Neural progenitor cell (in vitro differentiated cells): ENCODE measurements at regions not wholly inside any gene's neighbourhood (a gene's known extent, or its start where the extent isn't known, plus 50 kb on each side); places are given as distances from the start of the nearest gene placed in this dataset.

Experiments used
- DNase-seq: peaks from one replicate; pipeline ENCODE4 v3.0.0-alpha.2; 2016; ENCODE audit warnings: low spot score
- H2AFZ ChIP-seq: fragments of 200-600 bp; sonication (generic); replicated peaks from 2 replicates; pipeline ENCODE4 v1.6.1; 2016; ENCODE audit warnings: antibody characterized with exemption
- H3F3A ChIP-seq: fragments of 200-600 bp; sonication (generic); 2 replicates; pipeline ENCODE4 v1.6.1; 2016; ENCODE audit warnings: antibody characterized with exemption, low read depth
- H3K27ac ChIP-seq: fragments of 200-600 bp; sonication (generic); 2 replicates; pipeline ENCODE4 v1.5.1; 2016; ENCODE audit warnings: mild to moderate bottlenecking
- H3K27me3 ChIP-seq: fragments of 200-600 bp; sonication (generic); 2 replicates; pipeline ENCODE4 v1.6.1; 2016; ENCODE audit warnings: mild to moderate bottlenecking, moderate library complexity
- H3K36me3 ChIP-seq: fragments of 200-600 bp; sonication (generic); 2 replicates; pipeline ENCODE4 v1.5.1; 2016
- H3K4me1 ChIP-seq: fragments of 200-600 bp; sonication (generic); 2 replicates; pipeline ENCODE4 v1.6.1; 2016; ENCODE audit warnings: mixed run types
- H3K4me2 ChIP-seq: fragments of 200-600 bp; sonication (generic); 2 replicates; pipeline ENCODE4 v1.6.1; 2016
- H3K4me3 ChIP-seq: fragments of 200-600 bp; sonication (generic); 2 replicates; pipeline ENCODE4 v1.5.1; 2016
- H3K79me2 ChIP-seq: fragments of 200-600 bp; sonication (generic); 2 replicates; pipeline ENCODE4 v1.6.1; 2016; ENCODE audit warnings: low read depth
- H3K9ac ChIP-seq: fragments of 200-600 bp; sonication (generic); 2 replicates; pipeline ENCODE4 v1.6.1; 2016
- H3K9me3 ChIP-seq: fragments of 200-600 bp; sonication (generic); 2 replicates; pipeline ENCODE4 v1.5.1; 2016; ENCODE audit warnings: low read depth
- H4K20me1 ChIP-seq: fragments of 200-600 bp; sonication (generic); 2 replicates; pipeline ENCODE4 v1.6.1; 2016; ENCODE audit warnings: low read depth
- H3K27ac Mint-ChIP-seq: 3 replicates; pipeline ENCODE4 v1.8.0; 2021; ENCODE audit warnings: mixed read lengths
- H3K27me3 Mint-ChIP-seq: 2 replicates; pipeline ENCODE4 v1.8.0; 2022; ENCODE audit warnings: low read depth, mild to moderate bottlenecking, inconsistent platforms, moderate library complexity, mixed read lengths; ENCODE audit not compliant: insufficient read depth
- H3K36me3 Mint-ChIP-seq: 3 replicates; pipeline ENCODE4 v1.8.0; 2021; ENCODE audit warnings: mixed read lengths
- H3K4me1 Mint-ChIP-seq: 3 replicates; pipeline ENCODE4 v1.8.0; 2021; ENCODE audit warnings: mixed read lengths
- H3K4me3 Mint-ChIP-seq: 3 replicates; pipeline ENCODE4 v1.8.0; 2021; ENCODE audit warnings: mild to moderate bottlenecking, moderate library complexity, mixed read lengths
- H3K9me3 Mint-ChIP-seq: 3 replicates; pipeline ENCODE4 v1.8.0; 2020; ENCODE audit warnings: mixed read lengths
- CTCF ChIP-seq: fragments of 200-600 bp; sonication (generic); IDR thresholded peaks from 2 replicates; pipeline ENCODE4 v1.5.1; 2017; ENCODE audit warnings: antibody characterized with exemption, mild to moderate bottlenecking
- EZH2 ChIP-seq: fragments of 200-600 bp; sonication (generic); IDR thresholded peaks from 2 replicates; pipeline ENCODE4 v1.6.1; 2017; ENCODE audit warnings: antibody characterized with exemption, mild to moderate bottlenecking, moderate library complexity
- EZH2phosphoT487 ChIP-seq: fragments of 200-600 bp; sonication (generic); IDR thresholded peaks from 2 replicates; pipeline ENCODE4 v1.6.1; 2017; ENCODE audit warnings: antibody characterized with exemption

DNA sequence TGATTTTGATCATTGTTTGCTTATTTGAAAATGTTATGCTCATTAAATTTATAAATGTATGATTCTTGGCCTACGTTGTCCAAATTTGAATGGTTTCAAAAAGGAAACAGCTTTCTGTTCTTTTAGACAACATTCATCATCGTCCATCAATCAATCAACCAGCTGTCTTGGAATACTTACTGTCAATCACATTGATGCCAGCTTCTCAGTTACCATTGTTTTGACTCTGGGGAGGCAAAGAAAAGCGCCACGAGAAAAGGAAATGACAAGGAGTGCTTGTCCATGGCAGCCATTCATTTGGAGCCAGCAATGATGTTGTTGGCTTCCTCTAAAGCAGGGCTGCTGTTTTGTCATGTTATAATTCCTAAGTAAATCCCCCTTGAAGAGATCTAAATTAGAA, 62.2 kb upstream of the TP63 start:
- Histone ChIP-seq H3K4me3 (no peak overlapping the region), H3K9ac (no peak overlapping the region), H2AFZ (no peak overlapping the region), H3K4me2 (no peak overlapping the region), H3K9me3 (no peaks in the 10 kb centered on the region), H3K36me3 (no peaks in the 10 kb centered on the region), H4K20me1 (no peaks in the 10 kb centered on the region), H3F3A (no peaks in the 10 kb centered on the region), H3K27ac (no peak overlapping the region), H3K4me1 (no peaks in the 10 kb centered on the region), H3K27me3 (no peaks in the 10 kb centered on the region), H3K79me2 (no peaks in the 10 kb centered on the region)
- Mint-ChIP-seq H3K4me1 (no peaks in the 10 kb centered on the region), H3K4me3 (no peak overlapping the region), H3K9me3 (no peaks in the 10 kb centered on the region), H3K36me3 (no peaks in the 10 kb centered on the region), H3K27ac (no peak overlapping the region), H3K27me3 (peaks cover 2% of the 10 kb centered on the region)
- TF ChIP-seq CTCF: no peak
- no peak for TF ChIP-seq EZH2phosphoT487
- no peak for TF ChIP-seq EZH2
- DNase-seq: no peak

DNA sequence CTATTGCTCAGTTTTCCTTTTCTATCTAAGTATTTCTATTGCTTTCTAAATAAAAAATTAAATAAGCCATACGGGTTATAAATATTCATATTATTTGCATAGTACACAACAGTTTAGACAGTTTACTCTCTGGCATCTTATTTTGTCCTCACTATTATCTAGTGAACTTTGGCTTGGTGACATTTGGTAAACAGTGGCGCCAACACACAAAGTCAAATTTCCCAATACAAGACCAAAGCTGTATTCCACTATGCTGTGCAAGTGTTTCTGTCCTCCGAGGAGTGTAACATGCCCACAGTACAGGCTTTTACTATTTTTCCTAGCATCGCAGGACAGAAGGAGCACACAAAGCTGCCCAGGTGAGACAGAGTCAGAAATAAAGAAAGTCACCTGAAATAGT, 61.7 kb upstream of the TP63 start:
- Mint-ChIP-seq H3K9me3 (no peaks in the 10 kb centered on the region), H3K36me3 (no peaks in the 10 kb centered on the region), H3K27me3 (peaks cover 1% of the 10 kb centered on the region), H3K27ac (no peak overlapping the region), H3K4me1 (no peaks in the 10 kb centered on the region), H3K4me3 (no peak overlapping the region)
- Histone ChIP-seq H3K4me2 (no peak overlapping the region), H3K27ac (no peak overlapping the region), H3K4me1 (no peaks in the 10 kb centered on the region), H4K20me1 (no peaks in the 10 kb centered on the region), H3F3A (no peaks in the 10 kb centered on the region), H3K9ac (no peak overlapping the region), H3K79me2 (no peaks in the 10 kb centered on the region), H3K36me3 (no peaks in the 10 kb centered on the region), H2AFZ (no peak overlapping the region), H3K9me3 (no peaks in the 10 kb centered on the region), H3K4me3 (no peak overlapping the region), H3K27me3 (no peaks in the 10 kb centered on the region)
- DNase-seq: no peak
- TF ChIP-seq EZH2phosphoT487 (no peak), CTCF (no peak), EZH2 (no peak)

- H3K27me3 ChIP-seq: no peaks in the 10 kb centered on the region
- Mint-ChIP-seq H3K27ac (no peak overlapping the region), H3K36me3 (no peaks in the 10 kb centered on the region), H3K27me3 (no peaks in the 10 kb centered on the region), H3K4me3 (no peak overlapping the region), H3K9me3 (no peaks in the 10 kb centered on the region), H3K4me1 (no peaks in the 10 kb centered on the region)
- H3K9me3 ChIP-seq: no peaks in the 10 kb centered on the region
- TF ChIP-seq EZH2 (no peak), EZH2phosphoT487 (no peak), CTCF (no peak)
- H3K9ac ChIP-seq: no peak overlapping the region
- DNase-seq: no peak
- no peak overlapping the region for H3K4me2 ChIP-seq
- H3K4me3 ChIP-seq: no peak overlapping the region
- no peaks in the 10 kb centered on the region for H4K20me1 ChIP-seq
- H3K36me3 ChIP-seq: no peaks in the 10 kb centered on the region
- H3K4me1 ChIP-seq: no peaks in the 10 kb centered on the region
- H3K79me2 ChIP-seq: no peaks in the 10 kb centered on the region
- no peaks in the 10 kb centered on the region for H3F3A ChIP-seq
- H2AFZ ChIP-seq: no peak overlapping the region
- H3K27ac ChIP-seq: no peak overlapping the region
These were observed 60.3 kb upstream of the TP63 start for GRCh38 chr3:189570916-189571315.

- no peaks in the 10 kb centered on the region for H3K36me3 ChIP-seq
- H3K79me2 ChIP-seq: no peaks in the 10 kb centered on the region
- Mint-ChIP-seq H3K9me3 (no peaks in the 10 kb centered on the region), H3K27ac (no peak overlapping the region), H3K4me3 (no peak overlapping the region), H3K27me3 (no peaks in the 10 kb centered on the region), H3K36me3 (no peaks in the 10 kb centered on the region), H3K4me1 (no peaks in the 10 kb centered on the region)
- H3K27ac ChIP-seq: no peak overlapping the region
- H3K4me1 ChIP-seq: no peaks in the 10 kb centered on the region
- H3K4me2 ChIP-seq: no peak overlapping the region
- no peak for TF ChIP-seq EZH2
- TF ChIP-seq EZH2phosphoT487: no peak
- no peak for TF ChIP-seq CTCF
- no peaks in the 10 kb centered on the region for H3K9me3 ChIP-seq
- H3K4me3 ChIP-seq: no peak overlapping the region
- H2AFZ ChIP-seq: no peak overlapping the region
- H3F3A ChIP-seq: no peaks in the 10 kb centered on the region
- no peaks in the 10 kb centered on the region for H4K20me1 ChIP-seq
- H3K9ac ChIP-seq: no peak overlapping the region
- no peaks in the 10 kb centered on the region for H3K27me3 ChIP-seq
- no peak for DNase-seq
These were observed 58.9 kb upstream of the TP63 start for GRCh38 chr3:189572249-189572648.
